ENCODE measurements at regions not wholly inside any gene's neighbourhood (a gene's known extent, or its start where the extent isn't known, plus 50 kb on each side); places are given as distances from the start of the nearest gene placed in this dataset.
A peak's percentile ranks its signal among the peaks of the same experiment; 100 is the strongest.

GRCh38 chr11:109933126-109933525 is 160.1 kb upstream of the ZC3H12C start:
- no peak for TF ChIP-seq CTCF (conservative IDR thresholded peaks at IDR 0.05; ENCODE audit: low read depth, low read length)
- DNase-seq (ENCODE audit: low read depth) = no peak
- no peak overlapping the region for H3K4me3 ChIP-seq (ENCODE audit: low read length)

GRCh38 chr11:109934151-109934550 is 159.0 kb upstream of the ZC3H12C start:
- TF ChIP-seq CTCF (conservative IDR thresholded peaks at IDR 0.05; ENCODE audit: low read depth, low read length) = no peak
- DNase-seq (ENCODE audit: low read depth) = no peak
- no peak overlapping the region for H3K4me3 ChIP-seq (ENCODE audit: low read length)

- no peak for TF ChIP-seq CTCF (conservative IDR thresholded peaks at IDR 0.05; ENCODE audit: low read depth, low read length)
- no peak overlapping the region for H3K4me3 ChIP-seq (ENCODE audit: low read length)
- no peak for DNase-seq (ENCODE audit: low read depth)
These were observed 156.5 kb upstream of the ZC3H12C start for GRCh38 chr11:109936661-109937180.

- no peak for TF ChIP-seq CTCF (conservative IDR thresholded peaks at IDR 0.05; ENCODE audit: low read depth, low read length)
- no peak for DNase-seq (ENCODE audit: low read depth)
- H3K4me3 ChIP-seq (ENCODE audit: low read length) = no peak overlapping the region
These were observed 155.2 kb upstream of the ZC3H12C start for GRCh38 chr11:109937968-109938367.

GRCh38 chr11:109939166-109939810 is 153.9 kb upstream of the ZC3H12C start:
- peak; percentile 62 for DNase-seq (ENCODE audit: low read depth)
- TF ChIP-seq CTCF (conservative IDR thresholded peaks at IDR 0.05; ENCODE audit: low read depth, low read length) = peak; percentile 80
- H3K4me3 ChIP-seq (ENCODE audit: low read length) = no peak overlapping the region

GRCh38 chr11:109940816-109941215 is 152.4 kb upstream of the ZC3H12C start:
- no peak for TF ChIP-seq CTCF (conservative IDR thresholded peaks at IDR 0.05; ENCODE audit: low read depth, low read length)
- H3K4me3 ChIP-seq (ENCODE audit: low read length) = no peak overlapping the region
- DNase-seq (ENCODE audit: low read depth) = no peak

GRCh38 chr11:109945626-109946321 is 147.4 kb upstream of the ZC3H12C start:
- no peak for DNase-seq (ENCODE audit: low read depth)
- no peak overlapping the region for H3K4me3 ChIP-seq (ENCODE audit: low read length)
- TF ChIP-seq CTCF (conservative IDR thresholded peaks at IDR 0.05; ENCODE audit: low read depth, low read length) = no peak

Data from retinal pigment epithelial cell (primary cell).